Adrenal gland (tissue), 9 donors: ENCODE measurements at regions not wholly inside any gene's neighbourhood (a gene's known extent, or its start where the extent isn't known, plus 50 kb on each side); places are given as distances from the start of the nearest gene placed in this dataset.

Experiments used
- DNase-seq, 7 donors: peaks; one replicate each; pipeline ENCODE4 v3.0.0-alpha.2; 2019 to 2020
- H3K27ac ChIP-seq, 5 donors: fragments of 200-600 bp; sonication (generic) in 4 of 5; 1 replicate in 3 of 5; 2 replicates in 2 of 5; pipeline versions ENCODE4 v1.5.1 to v1.8.0; 2016 to 2020; ENCODE audit warnings: mild to moderate bottlenecking in 1 of 5
- H3K27me3 ChIP-seq: fragments of 200-600 bp; 2 replicates; pipeline ENCODE4 v1.8.0; 2021
- H3K36me3 ChIP-seq, 2 donors: fragments of 200-600 bp; replicated peaks in 1 of 2; 1 replicate in 1 of 2; 2 replicates in 1 of 2; pipeline versions ENCODE4 v1.5.1 to v1.8.0; 2018 to 2022
- H3K4me1 ChIP-seq, 2 donors: fragments of 200-600 bp; replicated peaks in 1 of 2; 1 replicate in 1 of 2; 2 replicates in 1 of 2; pipeline versions ENCODE4 v1.5.1 to v1.8.0; 2018 to 2021
- H3K4me3 ChIP-seq, 4 donors: fragments of 200-600 bp; sonication (generic) in 3 of 4; one replicate each; pipeline ENCODE4 v1.5.1; 2016 to 2018
- H3K9me3 ChIP-seq, 3 donors: fragments of 200-600 bp; sonication (generic) in 1 of 3; replicated peaks in 1 of 3; 1 replicate in 2 of 3; 2 replicates in 1 of 3; pipeline versions ENCODE4 v1.5.1 to v1.8.0; 2016 to 2021
- POLR2A ChIP-seq, 2 donors: fragments of 450-650 bp; IDR thresholded peaks; one replicate each; pipeline ENCODE4 v1.6.1; 2017; ENCODE audit warnings: antibody characterized with exemption in 2 of 2, mild to moderate bottlenecking in 2 of 2, moderate library complexity in 1 of 2
- WGBS, 4 donors: extraction: QIAGEN DNeasy Blood & Tissue Kit in 2 of 4; methylation state at CpG; one replicate each; pipeline versions ENCODE4 v1.1.5 to v1.1.7; 2013 to 2017; 5-methylcytosine and 5-hydroxymethylcytosine counted together
- intact Hi-C, 2 donors: fragments of 100-400 bp; cut with DNase I; formaldehyde crosslinking; loops; one replicate each; pipeline versions ENCODE4 v1.14.1 to v1.15.0; 2022 to 2023
- TF ChIP-seq, protein P1 (sequence below), 6 experiments: fragments of 450-650 bp in 4 of 6; fragments of 200-600 bp in 2 of 6; sonication (generic) in 1 of 6; IDR thresholded peaks; 1 replicate in 5 of 6; 2 replicates in 1 of 6; pipeline versions ENCODE4 v1.5.1 to v1.8.0; 2016 to 2021; ENCODE audit warnings: antibody characterized with exemption in 6 of 6, mild to moderate bottlenecking in 2 of 6, moderate library complexity in 1 of 6
- donor health status: healthy with polysubstance abuse.
- donor health status: Bipolar disorder and iron deficiency.
- donor health status: DM: yes; HTN: yes; CAD: no.
- donor health status: DM: no; HTN: no; CAD: no.
- donor health status: DM: no; HTN: no; CAD: no.

DNA sequence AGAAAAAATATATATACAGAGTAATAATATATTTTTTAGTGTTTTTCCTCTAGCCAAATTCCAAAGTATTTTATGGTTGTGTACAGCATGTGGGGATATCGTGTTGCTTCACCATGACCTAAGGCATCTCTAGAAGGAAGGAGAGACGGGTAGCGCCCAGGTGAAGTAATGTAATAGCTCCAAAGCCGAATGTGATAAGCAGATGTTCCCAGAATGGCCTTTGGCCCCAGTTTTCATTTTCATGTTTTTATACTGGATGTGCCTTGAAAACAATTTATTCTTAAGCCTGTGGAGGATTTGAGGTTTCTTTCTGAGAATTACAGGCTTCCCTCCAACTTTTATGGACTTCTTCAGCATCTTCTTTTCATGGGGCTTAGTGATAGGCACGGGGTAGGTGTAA is 587.9 kb upstream of the KIRREL3 start:
- Histone ChIP-seq H3K36me3 (no peaks in the 10 kb centered on the region), H3K4me3 (no peak overlapping the region), H3K27ac (no peak overlapping the region), H3K9me3 (no peaks in the 10 kb centered on the region), H3K4me1 (no peaks in the 10 kb centered on the region), H3K27me3 (no peaks in the 10 kb centered on the region)
- DNase-seq, result no peak
- TF ChIP-seq POLR2A (IDR thresholded peaks at IDR 0.05), result no peak
- TF ChIP-seq, protein P1, sequence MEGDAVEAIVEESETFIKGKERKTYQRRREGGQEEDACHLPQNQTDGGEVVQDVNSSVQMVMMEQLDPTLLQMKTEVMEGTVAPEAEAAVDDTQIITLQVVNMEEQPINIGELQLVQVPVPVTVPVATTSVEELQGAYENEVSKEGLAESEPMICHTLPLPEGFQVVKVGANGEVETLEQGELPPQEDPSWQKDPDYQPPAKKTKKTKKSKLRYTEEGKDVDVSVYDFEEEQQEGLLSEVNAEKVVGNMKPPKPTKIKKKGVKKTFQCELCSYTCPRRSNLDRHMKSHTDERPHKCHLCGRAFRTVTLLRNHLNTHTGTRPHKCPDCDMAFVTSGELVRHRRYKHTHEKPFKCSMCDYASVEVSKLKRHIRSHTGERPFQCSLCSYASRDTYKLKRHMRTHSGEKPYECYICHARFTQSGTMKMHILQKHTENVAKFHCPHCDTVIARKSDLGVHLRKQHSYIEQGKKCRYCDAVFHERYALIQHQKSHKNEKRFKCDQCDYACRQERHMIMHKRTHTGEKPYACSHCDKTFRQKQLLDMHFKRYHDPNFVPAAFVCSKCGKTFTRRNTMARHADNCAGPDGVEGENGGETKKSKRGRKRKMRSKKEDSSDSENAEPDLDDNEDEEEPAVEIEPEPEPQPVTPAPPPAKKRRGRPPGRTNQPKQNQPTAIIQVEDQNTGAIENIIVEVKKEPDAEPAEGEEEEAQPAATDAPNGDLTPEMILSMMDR (IDR thresholded peaks at IDR 0.05), result no peak
- 83 to 87% (median 84%) methylated on average over 5 of the region's 5 CpGs for WGBS, 4 donors
- intact Hi-C loops, result no loop called here

DNA sequence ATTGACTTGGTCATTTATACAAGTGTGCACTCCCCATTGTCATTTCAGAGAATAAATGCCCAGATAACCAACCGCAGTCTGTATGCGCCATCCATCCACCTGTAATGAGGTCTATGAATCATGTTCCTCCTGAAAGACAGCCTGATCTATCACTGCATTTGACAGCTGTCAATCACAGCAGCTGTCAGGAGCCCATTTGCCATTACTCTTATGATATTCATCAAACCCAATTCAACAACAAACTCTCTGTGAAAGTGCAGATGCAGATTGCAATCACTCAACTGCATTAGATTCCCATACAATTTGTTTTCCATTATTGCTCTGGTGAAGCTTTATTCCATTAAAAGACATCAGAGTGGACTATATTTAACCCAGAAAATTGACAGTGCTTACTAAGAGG is 586.9 kb upstream of the KIRREL3 start:
- no peaks in the 10 kb centered on the region for H3K36me3 ChIP-seq
- H3K27ac ChIP-seq, result no peak overlapping the region
- no peaks in the 10 kb centered on the region for H3K27me3 ChIP-seq
- no peaks in the 10 kb centered on the region for H3K9me3 ChIP-seq
- no peak for TF ChIP-seq POLR2A (IDR thresholded peaks at IDR 0.05)
- TF ChIP-seq, protein P1 (IDR thresholded peaks at IDR 0.05), result no peak
- intact Hi-C loops, result no loop called here
- WGBS, 4 donors, result 80 to 85% (median 84%) methylated on average over 2 of the region's 2 CpGs
- no peak for DNase-seq
- H3K4me1 ChIP-seq, result no peaks in the 10 kb centered on the region
- no peak overlapping the region for H3K4me3 ChIP-seq

DNA sequence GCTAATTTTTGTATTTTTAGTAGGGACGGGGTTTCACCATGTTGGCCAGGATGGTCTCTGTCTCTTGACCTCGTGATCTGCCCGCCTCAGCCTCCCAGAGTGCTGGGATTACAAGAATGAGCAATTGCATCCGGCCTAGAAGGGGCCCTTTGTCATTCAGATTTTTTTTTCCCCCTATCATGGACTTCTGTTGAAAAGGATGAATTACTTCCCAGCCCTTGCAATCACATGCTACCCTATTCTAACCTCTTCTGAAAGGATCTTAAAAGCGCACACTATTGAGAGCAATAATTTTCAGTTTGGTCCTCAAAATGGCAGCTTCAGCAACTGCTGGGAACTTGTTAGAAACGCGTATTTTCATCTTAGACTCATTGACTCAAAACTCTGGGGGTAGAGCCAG is 575.6 kb upstream of the KIRREL3 start:
- no peak for DNase-seq
- Histone ChIP-seq H3K9me3 (no peaks in the 10 kb centered on the region), H3K27me3 (no peaks in the 10 kb centered on the region), H3K27ac (no peak overlapping the region), H3K36me3 (no peaks in the 10 kb centered on the region), H3K4me3 (no peak overlapping the region), H3K4me1 (no peaks in the 10 kb centered on the region)
- TF ChIP-seq, protein P1 (IDR thresholded peaks at IDR 0.05), result no peak
- TF ChIP-seq POLR2A (IDR thresholded peaks at IDR 0.05), result no peak
- intact Hi-C loops, result no loop called here
- WGBS, 4 donors, result 68 to 79% (median 74%) methylated on average over 7 of the region's 7 CpGs

DNA sequence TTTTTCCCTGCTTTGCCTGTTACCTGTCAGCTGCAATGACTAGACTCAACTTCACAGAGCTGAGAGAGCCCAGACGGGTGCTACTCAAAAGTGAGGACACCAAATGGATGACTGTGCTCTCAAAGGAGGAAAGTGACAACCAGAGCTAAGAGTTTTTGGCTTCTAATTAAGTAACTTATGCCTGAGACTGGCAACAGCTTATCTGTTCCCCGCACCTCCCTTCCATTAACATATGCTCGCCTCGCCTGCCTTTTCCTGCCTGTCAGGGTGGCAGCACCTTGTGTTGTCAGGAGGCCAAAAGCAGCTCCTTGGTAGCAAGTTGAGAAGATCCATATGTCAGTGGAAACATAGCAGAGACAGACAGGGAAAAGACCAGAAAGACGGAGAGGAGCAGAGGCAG is 573.9 kb upstream of the KIRREL3 start:
- Histone ChIP-seq H3K4me3 (no peak overlapping the region), H3K27ac (no peak overlapping the region), H3K4me1 (no peaks in the 10 kb centered on the region), H3K9me3 (no peaks in the 10 kb centered on the region), H3K36me3 (no peaks in the 10 kb centered on the region), H3K27me3 (no peaks in the 10 kb centered on the region)
- TF ChIP-seq, protein P1 (IDR thresholded peaks at IDR 0.05), result no peak
- no peak for TF ChIP-seq POLR2A (IDR thresholded peaks at IDR 0.05)
- intact Hi-C loops, result no loop called here
- 53 to 66% (median 63%) methylated on average over 5 of the region's 5 CpGs for WGBS, 4 donors
- no peak for DNase-seq
